Naive thymus-derived CD4-positive, alpha-beta T cell (primary cell): ENCODE measurements at regions not wholly inside any gene's neighbourhood (a gene's known extent, or its start where the extent isn't known, plus 50 kb on each side); places are given as distances from the start of the nearest gene placed in this dataset.
"Not testable (repeated sequence)": the region's sequence is repeated elsewhere in the genome, so short reads cannot be mapped to it uniquely, and the experiment has no call there.

Experiments used
- ATAC-seq: fragments of 150-1000 bp; cut with Tn5 transposase; 2 replicates; pipeline ENCODE4 v1.10.0; 2021; ENCODE audit warnings: mild to moderate bottlenecking, moderate library complexity
- CTCF ChIA-PET: fragments of 350-600 bp; sonication (Branson Sonifier 250); formaldehyde crosslinking; loops from one replicate; lab custom pipeline; 2021; ENCODE audit warnings: antibody characterized with exemption; lab: Charles Lee
- POLR2A ChIA-PET: fragments of 350-600 bp; sonication (Branson Sonifier 250); formaldehyde crosslinking; loops from one replicate; lab custom pipeline; 2021; ENCODE audit warnings: antibody characterized with exemption, inconsistent platforms; lab: Charles Lee
- DNase-seq, 9 donors: peaks; one replicate each; pipeline versions ENCODE4 v3.0.0 to v3.0.0-alpha.2; 2020 to 2022; ENCODE audit warnings: mixed read lengths in 1 of 9
- H3K27ac ChIP-seq: one replicate; pipeline ENCODE4 v1.7.0; 2013; ENCODE audit warnings: mild to moderate bottlenecking, low read depth, low read length, moderate library complexity
- H3K27me3 ChIP-seq, 2 donors: one replicate each; pipeline ENCODE4 v1.7.0; 2013; ENCODE audit warnings: low read length in 2 of 2, mild to moderate bottlenecking in 2 of 2, moderate library complexity in 2 of 2; ENCODE audit not compliant: control insufficient read depth in 2 of 2, insufficient read depth in 2 of 2
- H3K36me3 ChIP-seq, 3 experiments: 1 replicate in 2 of 3; 2 replicates in 1 of 3; pipeline ENCODE4 v1.7.0; 2013; ENCODE audit warnings: low read length in 3 of 3, mild to moderate bottlenecking in 3 of 3, moderate library complexity in 1 of 3; ENCODE audit not compliant: insufficient read depth in 3 of 3, control insufficient read depth in 2 of 3
- H3K4me1 ChIP-seq, 2 donors: one replicate each; pipeline ENCODE4 v1.7.0; 2013; ENCODE audit warnings: low read length in 2 of 2, mild to moderate bottlenecking in 2 of 2, moderate library complexity in 1 of 2; ENCODE audit not compliant: control insufficient read depth in 2 of 2, insufficient read depth in 2 of 2
- H3K4me3 ChIP-seq: 2 replicates; pipeline ENCODE4 v1.7.0; 2013; ENCODE audit warnings: mild to moderate bottlenecking, low read length
- H3K9me3 ChIP-seq, 3 experiments: 1 replicate in 2 of 3; 2 replicates in 1 of 3; pipeline ENCODE4 v1.7.0; 2013; ENCODE audit warnings: low read length in 3 of 3; ENCODE audit not compliant: control insufficient read depth in 2 of 3
- H3K27ac Mint-ChIP-seq, 9 donors: one replicate each; pipeline ENCODE4 v1.8.0; 2020 to 2022; ENCODE audit warnings: mixed read lengths in 9 of 9, mild to moderate bottlenecking in 8 of 9, moderate library complexity in 5 of 9, inconsistent platforms in 2 of 9
- H3K27me3 Mint-ChIP-seq, 5 donors: one replicate each; pipeline ENCODE4 v1.8.0; 2021 to 2022; ENCODE audit warnings: mixed read lengths in 5 of 5, mild to moderate bottlenecking in 1 of 5
- H3K36me3 Mint-ChIP-seq, 5 donors: one replicate each; pipeline ENCODE4 v1.8.0; 2020 to 2022; ENCODE audit warnings: mixed read lengths in 5 of 5, mild to moderate bottlenecking in 3 of 5, inconsistent platforms in 1 of 5
- H3K4me1 Mint-ChIP-seq, 7 donors: one replicate each; pipeline ENCODE4 v1.8.0; 2020 to 2022; ENCODE audit warnings: mixed read lengths in 7 of 7, mild to moderate bottlenecking in 3 of 7, inconsistent platforms in 1 of 7
- H3K4me3 Mint-ChIP-seq, 10 donors: one replicate each; pipeline ENCODE4 v1.8.0; 2020 to 2022; ENCODE audit warnings: mild to moderate bottlenecking in 10 of 10, mixed read lengths in 10 of 10, moderate library complexity in 6 of 10, inconsistent platforms in 2 of 10
- H3K9me3 Mint-ChIP-seq, 11 donors: one replicate each; pipeline ENCODE4 v1.8.0; 2020 to 2022; ENCODE audit warnings: mixed read lengths in 11 of 11, mild to moderate bottlenecking in 4 of 11, inconsistent platforms in 1 of 11, moderate library complexity in 1 of 11
- intact Hi-C, 2 donors: fragments of 100-400 bp; cut with micrococcal nuclease; formaldehyde crosslinking; loops; one replicate each; pipeline ENCODE4 v1.15.1; 2023

- intact Hi-C loops: no loop called here
- Histone ChIP-seq H3K27ac (no peak overlapping the region), H3K9me3 (no peaks in the 10 kb centered on the region), H3K36me3 (peaks cover 0 to 41% (median 0%) of the 10 kb centered on the region in 3 experiments), H3K4me3 (no peak overlapping the region), H3K27me3 (no peaks in the 10 kb centered on the region), H3K4me1 (no peaks in the 10 kb centered on the region)
- Mint-ChIP-seq H3K27ac (peak overlapping the region in 1 of 9 donors; percentile 56), H3K27me3 (no peaks in the 10 kb centered on the region), H3K4me1 (peaks cover 5 to 18% (median 9%) of the 10 kb centered on the region in 7 donors), H3K36me3 (peaks cover 12 to 44% (median 28%) of the 10 kb centered on the region in 5 donors), H3K4me3 (no peak overlapping the region), H3K9me3 (peaks cover 0 to 1% (median 0%) of the 10 kb centered on the region in 11 donors)
- POLR2A ChIA-PET: no interaction called here
- CTCF ChIA-PET: no interaction called here
- ATAC-seq (no peak), DNase-seq (no peak)
Measured at GRCh38 chr7:149558149-149558861, 60.7 kb upstream of the ZNF746 start.

- H3K27ac ChIP-seq, intact Hi-C loops, H3K4me3 Mint-ChIP-seq, DNase-seq, H3K9me3 ChIP-seq, H3K4me1 ChIP-seq, H3K27me3 Mint-ChIP-seq, H3K9me3 Mint-ChIP-seq, CTCF ChIA-PET, H3K4me3 ChIP-seq, ATAC-seq, H3K27me3 ChIP-seq: not testable (repeated sequence)
- POLR2A ChIA-PET: interaction anchor here (0.7 kb wide), 2 partner anchors 7 to 135 kb away, joined by 3 to 4 read pairs; no protein-coding TSS in a partner anchor
- Mint-ChIP-seq H3K4me1 (peaks cover 5 to 10% (median 6%) of the 10 kb centered on the region in 7 donors), H3K36me3 (peaks cover 19 to 59% (median 38%) of the 10 kb centered on the region in 5 donors), H3K27ac (peak overlapping the region in 2 of 9 donors; percentile 22 to 46)
- peaks cover under 1 to 49% (median 2%) of the 10 kb centered on the region in 3 experiments for H3K36me3 ChIP-seq
Measured at GRCh38 chr7:149556525-149556924, 58.9 kb upstream of the ZNF746 start.

- H3K4me1 Mint-ChIP-seq, H3K9me3 Mint-ChIP-seq, POLR2A ChIA-PET, ATAC-seq, H3K27me3 ChIP-seq, intact Hi-C loops, H3K27me3 Mint-ChIP-seq, H3K4me1 ChIP-seq, DNase-seq, H3K4me3 ChIP-seq, H3K4me3 Mint-ChIP-seq, CTCF ChIA-PET, H3K27ac Mint-ChIP-seq, H3K27ac ChIP-seq, H3K9me3 ChIP-seq: not testable (repeated sequence)
- peaks cover 16 to 63% (median 42%) of the 10 kb centered on the region in 5 donors for H3K36me3 Mint-ChIP-seq
- peaks cover 4 to 59% (median 12%) of the 10 kb centered on the region in 3 experiments for H3K36me3 ChIP-seq
Measured at GRCh38 chr7:149554821-149555220, 57.2 kb upstream of the ZNF746 start.

GRCh38 chr7:149553991-149554390 lies 56.4 kb upstream of the ZNF746 start:
- H3K4me1 Mint-ChIP-seq, H3K27ac Mint-ChIP-seq, H3K4me1 ChIP-seq, H3K9me3 ChIP-seq, H3K9me3 Mint-ChIP-seq, H3K27me3 ChIP-seq, H3K4me3 Mint-ChIP-seq, H3K27me3 Mint-ChIP-seq, CTCF ChIA-PET, ATAC-seq, DNase-seq, intact Hi-C loops, H3K4me3 ChIP-seq, POLR2A ChIA-PET, H3K27ac ChIP-seq: not testable (repeated sequence)
- H3K36me3 Mint-ChIP-seq: peaks cover 16 to 70% (median 50%) of the 10 kb centered on the region in 5 donors
- peaks cover 4 to 64% (median 12%) of the 10 kb centered on the region in 3 experiments for H3K36me3 ChIP-seq

GRCh38 chr7:149552799-149553198 lies 55.2 kb upstream of the ZNF746 start:
- Histone ChIP-seq H3K36me3 (peaks cover 12 to 64% (median 12%) of the 10 kb centered on the region in 3 experiments), H3K27ac (no peak overlapping the region), H3K4me1 (no peaks in the 10 kb centered on the region), H3K9me3 (no peaks in the 10 kb centered on the region), H3K4me3 (no peak overlapping the region), H3K27me3 (no peaks in the 10 kb centered on the region)
- Mint-ChIP-seq H3K4me3 (no peak overlapping the region), H3K27me3 (no peaks in the 10 kb centered on the region), H3K4me1 (peaks cover 0 to 4% (median 0%) of the 10 kb centered on the region in 7 donors), H3K9me3 (no peaks in the 10 kb centered on the region), H3K36me3 (peaks cover 19 to 72% (median 51%) of the 10 kb centered on the region in 5 donors), H3K27ac (peak overlapping the region in 1 of 9 donors; percentile 17)
- POLR2A ChIA-PET: no interaction called here
- ATAC-seq: peak; percentile 31
- DNase-seq: no peak
- CTCF ChIA-PET: interaction anchor here (0.6 kb wide), 1 partner anchor 85 kb away, joined by 3 read pairs; no protein-coding TSS in a partner anchor
- intact Hi-C loops: no loop called here
